AG04450 (cell line): ENCODE measurements at regions not wholly inside any gene's neighbourhood (a gene's known extent, or its start where the extent isn't known, plus 50 kb on each side); places are given as distances from the start of the nearest gene placed in this dataset.
"Not testable (repeated sequence)": the region's sequence is repeated elsewhere in the genome, so short reads cannot be mapped to it uniquely, and the experiment has no call there.

Source experiments
- CTCF ChIA-PET: fragments of 300-600, 350-600 bp; formaldehyde crosslinking; extraction: SDS; loops from one replicate; lab custom pipeline; 2022; ENCODE audit warnings: antibody characterized with exemption, inconsistent platforms; lab: Charles Lee
- POLR2A ChIA-PET: fragments of 350-600 bp; formaldehyde crosslinking; extraction: SDS; loops from one replicate; lab custom pipeline; 2021; ENCODE audit warnings: antibody characterized with exemption, inconsistent platforms; lab: Yijun Ruan, JAX
- DNase-seq: peaks from one replicate; pipeline ENCODE4 v3.0.0-alpha.2; 2011; ENCODE audit warnings: low read depth, low spot score
- H3K27ac ChIP-seq: one replicate; pipeline ENCODE4 v1.5.1; 2012; ENCODE audit warnings: low read depth, low read length, control low read depth
- H3K27me3 ChIP-seq: one replicate; pipeline ENCODE4 v1.6.0; 2012; ENCODE audit warnings: low read length; ENCODE audit not compliant: control insufficient read depth, insufficient read depth
- H3K4me3 ChIP-seq: 2 replicates; pipeline ENCODE4 v1.5.1; 2011; ENCODE audit warnings: mild to moderate bottlenecking, low read depth, low read length, control low read depth
- H3K9me3 ChIP-seq: 2 replicates; pipeline ENCODE4 v1.5.1; 2012; ENCODE audit warnings: low read length; ENCODE audit not compliant: control insufficient read depth, insufficient read depth
- TF ChIP-seq, protein P1 (sequence below): IDR thresholded peaks from 2 replicates; pipeline ENCODE4 v1.5.1; 2011; ENCODE audit warnings: low read depth, low read length, control low read depth, inconsistent platforms

DNA sequence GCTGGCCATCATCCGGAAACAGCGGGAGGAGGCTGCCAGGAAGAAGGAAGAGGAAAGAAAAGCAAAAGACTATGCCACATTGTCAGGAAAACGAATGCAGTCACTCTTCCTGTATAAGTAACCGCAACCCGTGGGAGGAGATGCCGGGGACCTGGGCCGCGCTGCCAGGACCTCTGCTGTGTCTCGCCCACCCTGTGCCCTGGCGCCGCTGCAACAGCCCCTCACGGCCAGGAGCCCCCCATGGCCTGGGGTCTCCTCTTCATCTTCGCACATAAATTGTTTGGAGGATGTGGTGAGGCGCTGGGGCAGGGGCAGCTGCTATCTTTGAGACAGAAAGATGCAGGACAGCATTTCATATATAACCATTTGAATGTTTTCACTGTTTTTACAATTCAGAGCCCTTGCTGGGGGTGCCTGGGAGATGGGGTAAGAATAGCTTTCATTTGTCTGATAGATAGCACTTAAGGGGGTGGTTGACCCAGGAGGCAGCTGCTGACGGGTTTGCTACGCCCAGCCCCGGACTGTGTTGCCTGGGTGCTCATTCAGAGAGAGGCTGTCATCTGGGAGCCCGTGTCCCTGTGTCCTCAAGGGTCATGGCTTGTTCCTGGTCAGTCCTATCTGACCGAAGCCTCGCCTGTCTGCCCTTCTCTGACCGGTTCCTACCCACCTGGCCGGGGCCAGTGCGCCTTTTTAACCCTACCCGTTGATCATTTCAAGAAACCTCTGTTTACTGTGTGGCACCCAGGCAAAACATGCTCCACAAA, 1067.7 kb upstream of the COX7C start:
- H3K27ac ChIP-seq: no peak overlapping the region
- no peaks in the 10 kb centered on the region for H3K27me3 ChIP-seq
- H3K4me3 ChIP-seq: no peak overlapping the region
- ChIA-PET POLR2A (no interaction called here), CTCF (no interaction called here)
- H3K9me3 ChIP-seq: peaks cover 13% of the 10 kb centered on the region
- TF ChIP-seq, protein P1, sequence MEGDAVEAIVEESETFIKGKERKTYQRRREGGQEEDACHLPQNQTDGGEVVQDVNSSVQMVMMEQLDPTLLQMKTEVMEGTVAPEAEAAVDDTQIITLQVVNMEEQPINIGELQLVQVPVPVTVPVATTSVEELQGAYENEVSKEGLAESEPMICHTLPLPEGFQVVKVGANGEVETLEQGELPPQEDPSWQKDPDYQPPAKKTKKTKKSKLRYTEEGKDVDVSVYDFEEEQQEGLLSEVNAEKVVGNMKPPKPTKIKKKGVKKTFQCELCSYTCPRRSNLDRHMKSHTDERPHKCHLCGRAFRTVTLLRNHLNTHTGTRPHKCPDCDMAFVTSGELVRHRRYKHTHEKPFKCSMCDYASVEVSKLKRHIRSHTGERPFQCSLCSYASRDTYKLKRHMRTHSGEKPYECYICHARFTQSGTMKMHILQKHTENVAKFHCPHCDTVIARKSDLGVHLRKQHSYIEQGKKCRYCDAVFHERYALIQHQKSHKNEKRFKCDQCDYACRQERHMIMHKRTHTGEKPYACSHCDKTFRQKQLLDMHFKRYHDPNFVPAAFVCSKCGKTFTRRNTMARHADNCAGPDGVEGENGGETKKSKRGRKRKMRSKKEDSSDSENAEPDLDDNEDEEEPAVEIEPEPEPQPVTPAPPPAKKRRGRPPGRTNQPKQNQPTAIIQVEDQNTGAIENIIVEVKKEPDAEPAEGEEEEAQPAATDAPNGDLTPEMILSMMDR: no peak
- no peak for DNase-seq

DNA sequence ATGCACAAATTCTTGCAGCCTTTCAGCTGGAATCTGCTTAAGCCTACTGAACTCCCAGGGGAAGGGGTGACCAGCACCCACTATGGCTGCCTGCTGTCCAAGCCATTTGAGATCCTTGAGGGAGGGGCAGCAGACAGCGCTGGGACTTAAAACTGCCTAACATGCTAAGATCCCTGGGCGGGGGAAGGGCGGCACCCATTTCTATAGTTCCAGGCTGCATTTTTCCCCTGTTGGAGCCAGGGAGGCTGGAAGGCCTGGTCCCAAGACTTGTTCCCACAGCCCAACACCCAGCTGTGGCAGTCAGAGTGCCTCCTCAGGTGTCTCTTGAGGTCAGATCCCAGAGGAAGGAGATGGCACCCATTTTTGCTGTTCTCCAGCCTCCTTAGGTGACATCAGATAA, 1061.3 kb upstream of the COX7C start:
- no peak for DNase-seq
- Histone ChIP-seq H3K9me3 (peaks cover 7% of the 10 kb centered on the region; the same call in 1 of the 2 replicates), H3K27ac (no peak overlapping the region), H3K27me3 (no peaks in the 10 kb centered on the region), H3K4me3 (no peak overlapping the region)
- ChIA-PET POLR2A (no interaction called here), CTCF (no interaction called here)
- TF ChIP-seq, protein P1: no peak

DNA sequence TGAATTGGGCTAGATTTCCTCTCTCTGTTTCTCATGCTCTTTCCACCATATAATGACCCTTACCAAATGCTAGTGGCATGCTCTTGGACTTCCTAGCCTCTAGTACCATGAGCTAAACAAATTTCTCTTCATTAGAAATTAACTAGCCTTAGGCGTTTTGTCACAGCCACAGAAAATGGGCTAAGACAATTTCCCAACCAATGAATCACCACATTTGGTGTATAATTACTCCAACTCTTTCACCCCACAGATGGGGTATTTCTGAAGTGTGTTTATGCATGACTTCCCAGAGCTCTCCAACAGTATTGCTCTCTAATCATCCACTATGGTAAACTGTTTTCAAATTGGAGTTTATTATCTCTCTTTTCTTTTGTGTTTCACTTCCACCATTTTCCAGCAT, 1041.1 kb upstream of the COX7C start:
- no peaks in the 10 kb centered on the region for H3K27me3 ChIP-seq
- no peaks in the 10 kb centered on the region; the same call in 1 of the 2 replicates for H3K9me3 ChIP-seq
- H3K27ac ChIP-seq: no peak overlapping the region
- ChIA-PET POLR2A (no interaction called here), CTCF (no interaction called here)
- H3K4me3 ChIP-seq: no peak overlapping the region
- no peak for DNase-seq
- TF ChIP-seq, protein P1: no peak

DNA sequence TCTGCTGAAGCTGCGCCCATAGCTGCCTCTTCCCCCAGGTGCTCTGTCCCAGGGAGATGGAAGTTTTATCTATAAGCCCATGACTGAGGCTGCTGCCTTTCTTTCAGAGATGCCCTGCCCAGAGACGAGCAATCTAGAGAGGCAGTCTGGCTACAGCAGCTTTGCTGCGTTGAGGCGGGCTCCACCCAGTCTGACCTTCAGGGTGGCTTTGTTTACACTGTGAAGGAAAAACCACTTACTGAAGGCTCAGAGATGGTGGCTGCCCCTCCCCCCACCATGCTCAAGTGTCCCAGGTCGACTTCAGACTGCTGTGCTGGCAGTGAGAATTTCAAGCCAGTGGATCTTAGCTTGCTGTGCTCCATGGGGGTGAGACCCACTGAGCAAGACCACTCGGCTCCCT, 1029.9 kb upstream of the COX7C start:
- H3K4me3 ChIP-seq, DNase-seq, H3K27ac ChIP-seq, H3K27me3 ChIP-seq, CTCF ChIA-PET, POLR2A ChIA-PET: not testable (repeated sequence)
- H3K9me3 ChIP-seq: peaks cover 14% of the 10 kb centered on the region

DNA sequence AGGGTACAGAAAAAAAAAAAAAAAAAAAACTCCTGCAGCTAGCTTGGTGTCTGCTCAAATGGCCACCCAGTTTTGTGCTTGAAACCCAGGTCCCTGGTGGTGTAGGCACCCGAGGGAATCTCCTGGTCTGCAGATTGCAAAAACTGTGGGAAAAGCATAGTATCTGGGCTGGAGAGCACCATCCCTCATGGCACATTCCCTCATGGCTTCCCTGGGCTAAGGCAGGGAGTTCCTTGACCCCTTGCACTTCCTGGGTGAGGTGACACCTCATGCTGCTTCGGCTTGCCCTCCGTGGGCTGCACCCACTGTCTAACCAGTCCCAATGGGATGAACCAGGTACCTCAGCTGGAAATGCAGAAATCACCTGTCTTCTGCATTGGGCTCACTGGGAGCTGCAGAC, 1029.5 kb upstream of the COX7C start:
- POLR2A ChIA-PET, DNase-seq, H3K4me3 ChIP-seq, H3K27me3 ChIP-seq, CTCF ChIA-PET, H3K27ac ChIP-seq: not testable (repeated sequence)
- peaks cover 14% of the 10 kb centered on the region for H3K9me3 ChIP-seq

DNA sequence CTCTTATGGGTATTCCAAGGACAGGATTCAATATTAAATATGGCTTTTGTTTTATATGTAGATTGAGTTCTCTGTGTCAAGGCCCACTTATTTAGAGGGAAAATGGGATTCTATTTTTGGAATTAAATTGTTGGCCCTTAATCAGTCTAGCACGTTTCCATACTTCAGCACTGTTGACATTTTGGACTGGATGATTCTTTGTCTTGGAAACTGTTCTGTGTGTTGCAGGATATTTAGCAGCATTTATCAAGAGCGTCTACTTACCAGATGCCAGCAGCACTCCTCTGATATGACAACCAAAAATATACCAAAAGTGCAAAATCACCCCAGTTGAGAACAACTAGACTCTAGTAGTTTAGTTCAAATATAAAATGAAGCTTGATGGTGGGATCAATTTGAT, 1027.0 kb upstream of the COX7C start:
- TF ChIP-seq, protein P1: no peak
- Histone ChIP-seq H3K4me3 (no peak overlapping the region), H3K27me3 (no peaks in the 10 kb centered on the region), H3K27ac (no peak overlapping the region), H3K9me3 (peaks cover 14% of the 10 kb centered on the region)
- ChIA-PET POLR2A (no interaction called here), CTCF (no interaction called here)
- no peak for DNase-seq
